HG03280 (cell line): ENCODE measurements at regions not wholly inside any gene's neighbourhood (a gene's known extent, or its start where the extent isn't known, plus 50 kb on each side); places are given as distances from the start of the nearest gene placed in this dataset.
"Not testable (repeated sequence)": the region's sequence is repeated elsewhere in the genome, so short reads cannot be mapped to it uniquely, and the experiment has no call there.

ENCODE experiments used
- ATAC-seq: cut with Tn5 transposase; IDR thresholded peaks from one replicate; pipeline ENCODE4 v1.9.1; 2021; ENCODE audit warnings: mild to moderate bottlenecking, moderate library complexity; ENCODE audit not compliant: unreplicated experiment

- no peak for ATAC-seq
Observed at GRCh38 chr18:40347261-40347660, 1607.8 kb upstream of the PIK3C3 start.

- ATAC-seq: no peak
Observed at GRCh38 chr18:40346146-40346545, 1608.9 kb upstream of the PIK3C3 start.

GRCh38 chr18:40341701-40342100 is 1613.3 kb upstream of the PIK3C3 start:
- no peak for ATAC-seq

- ATAC-seq: no peak
Observed at GRCh38 chr18:40338284-40338683, 1616.8 kb upstream of the PIK3C3 start.

- no peak for ATAC-seq
Observed at GRCh38 chr18:40326985-40327384, 1628.0 kb upstream of the PIK3C3 start.

- no peak for ATAC-seq
Observed at GRCh38 chr18:40325988-40326387, 1629.0 kb upstream of the PIK3C3 start.

GRCh38 chr18:40314199-40314598 is 1640.8 kb upstream of the PIK3C3 start:
- no peak for ATAC-seq

- ATAC-seq: no peak
Observed at GRCh38 chr18:40313030-40313642, 1641.9 kb upstream of the PIK3C3 start.

- ATAC-seq: no peak
Observed at GRCh38 chr18:40307627-40308026, 1647.4 kb upstream of the PIK3C3 start.

GRCh38 chr18:40296717-40297413 is 1658.2 kb upstream of the PIK3C3 start:
- ATAC-seq: no peak

GRCh38 chr18:40292985-40293710 is 1661.9 kb upstream of the PIK3C3 start:
- no peak for ATAC-seq

GRCh38 chr18:40283560-40283959 is 1671.5 kb upstream of the PIK3C3 start:
- ATAC-seq: no peak

- not testable (repeated sequence) for ATAC-seq
Observed at GRCh38 chr18:40281356-40281755, 1673.7 kb upstream of the PIK3C3 start.

- ATAC-seq: no peak
Observed at GRCh38 chr18:40274618-40275196, 1680.3 kb upstream of the PIK3C3 start.

- ATAC-seq: no peak
Observed at GRCh38 chr18:40272630-40273231, 1682.3 kb upstream of the PIK3C3 start.

GRCh38 chr18:40259115-40259835 is 1695.8 kb upstream of the PIK3C3 start:
- no peak for ATAC-seq

- ATAC-seq: no peak
Observed at GRCh38 chr18:40258311-40258710, 1696.7 kb upstream of the PIK3C3 start.

- no peak for ATAC-seq
Observed at GRCh38 chr18:40250236-40250635, 1704.8 kb upstream of the PIK3C3 start.

GRCh38 chr18:40249390-40250080 is 1705.5 kb upstream of the PIK3C3 start:
- no peak for ATAC-seq

GRCh38 chr18:40245612-40246011 is 1709.4 kb upstream of the PIK3C3 start:
- not testable (repeated sequence) for ATAC-seq
